ENCODE measurements at regions not wholly inside any gene's neighbourhood (a gene's known extent, or its start where the extent isn't known, plus 50 kb on each side); places are given as distances from the start of the nearest gene placed in this dataset.
A peak's percentile ranks its signal among the peaks of the same experiment; 100 is the strongest.

DNA sequence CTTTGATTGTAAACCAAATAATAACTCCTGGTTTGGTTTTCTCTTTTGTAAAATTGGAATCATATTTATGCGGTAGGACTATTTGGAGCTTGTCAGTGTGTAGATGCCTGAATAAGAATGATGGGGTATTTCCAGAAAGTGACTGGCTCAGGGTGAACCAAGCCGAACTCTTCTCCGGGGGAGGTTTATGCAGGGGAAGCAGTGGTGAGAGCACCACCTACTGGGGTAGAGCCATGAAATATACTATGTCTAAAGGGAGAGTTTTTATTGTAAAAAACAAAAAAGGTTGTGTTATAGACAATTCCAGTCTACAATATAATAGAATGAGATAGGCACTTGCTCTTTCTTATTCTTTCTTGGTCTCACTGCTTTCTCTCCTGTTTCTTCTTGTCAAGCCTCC, 222.9 kb upstream of the SLC16A7 start:
- WGBS (ENCODE audit: extremely low coverage, insufficient read length, low lambda C conversion rate): no CpG with 5 or more reads among the region's 3 CpGs
- H2AFZ ChIP-seq (ENCODE audit: low read length): peak overlapping the region; percentile 32
- no peak overlapping the region for H3K56ac ChIP-seq (ENCODE audit: insufficient read length, low read depth, low read length)
- no peak overlapping the region for H3K4ac ChIP-seq (ENCODE audit: low read depth, low read length)
- H3T11ph ChIP-seq (ENCODE audit: low read length): no peak overlapping the region
- H3K27me3 ChIP-seq (ENCODE audit: insufficient read depth, low read length): no peaks in the 10 kb centered on the region
- H3K9ac ChIP-seq (ENCODE audit: extremely low read depth, insufficient read length, low read length): no peak overlapping the region
- H2AK5ac ChIP-seq (ENCODE audit: insufficient read length, low read length): no peak overlapping the region
- H4K5ac ChIP-seq (ENCODE audit: insufficient read length, low read depth, low read length): no peak overlapping the region
- H3K79me1 ChIP-seq (ENCODE audit: insufficient read depth, low read depth, low read length, poor library complexity, severe bottlenecking): no peaks in the 10 kb centered on the region
- H4K91ac ChIP-seq (ENCODE audit: insufficient read length, low read depth, low read length): no peak overlapping the region
- H3K18ac ChIP-seq (ENCODE audit: insufficient read length, low read depth, low read length): no peak overlapping the region
- no peak overlapping the region for H2BK120ac ChIP-seq (ENCODE audit: low read depth, low read length, poor library complexity, severe bottlenecking)
- Mint-ChIP-seq H3K4me3 (no peak overlapping the region), H3K9me3 (no peaks in the 10 kb centered on the region), H3K27ac (no peak overlapping the region; a peak in 1 of 7 replicates), H3K36me3 (ENCODE audit: insufficient read depth in 1 of 3, low read depth in 3 of 3) (no peaks in the 10 kb centered on the region), H3K27me3 (ENCODE audit: low read depth) (no peaks in the 10 kb centered on the region), H3K4me1 (peaks cover 0 to 3% of the 10 kb centered on the region in 2 experiments; a peak in 2 of 4 replicates)
- H2BK15ac ChIP-seq (ENCODE audit: low read depth, low read length): no peak overlapping the region
- no peak overlapping the region for H2BK20ac ChIP-seq (ENCODE audit: low read depth, low read length, poor library complexity, severe bottlenecking)
- DNase-seq: peak; percentile 60
- H2BK5ac ChIP-seq (ENCODE audit: insufficient read length, low read length): no peak overlapping the region
- H4K8ac ChIP-seq (replicated peaks; ENCODE audit: insufficient read length, low read depth, low read length): no peak overlapping the region
- TF ChIP-seq, protein P1, sequence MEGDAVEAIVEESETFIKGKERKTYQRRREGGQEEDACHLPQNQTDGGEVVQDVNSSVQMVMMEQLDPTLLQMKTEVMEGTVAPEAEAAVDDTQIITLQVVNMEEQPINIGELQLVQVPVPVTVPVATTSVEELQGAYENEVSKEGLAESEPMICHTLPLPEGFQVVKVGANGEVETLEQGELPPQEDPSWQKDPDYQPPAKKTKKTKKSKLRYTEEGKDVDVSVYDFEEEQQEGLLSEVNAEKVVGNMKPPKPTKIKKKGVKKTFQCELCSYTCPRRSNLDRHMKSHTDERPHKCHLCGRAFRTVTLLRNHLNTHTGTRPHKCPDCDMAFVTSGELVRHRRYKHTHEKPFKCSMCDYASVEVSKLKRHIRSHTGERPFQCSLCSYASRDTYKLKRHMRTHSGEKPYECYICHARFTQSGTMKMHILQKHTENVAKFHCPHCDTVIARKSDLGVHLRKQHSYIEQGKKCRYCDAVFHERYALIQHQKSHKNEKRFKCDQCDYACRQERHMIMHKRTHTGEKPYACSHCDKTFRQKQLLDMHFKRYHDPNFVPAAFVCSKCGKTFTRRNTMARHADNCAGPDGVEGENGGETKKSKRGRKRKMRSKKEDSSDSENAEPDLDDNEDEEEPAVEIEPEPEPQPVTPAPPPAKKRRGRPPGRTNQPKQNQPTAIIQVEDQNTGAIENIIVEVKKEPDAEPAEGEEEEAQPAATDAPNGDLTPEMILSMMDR (conservative IDR thresholded peaks at IDR 0.05): peak; percentile 70
- H3K4me1 ChIP-seq (ENCODE audit: insufficient read depth, low read length): no peaks in the 10 kb centered on the region
- no peak overlapping the region for H3K27ac ChIP-seq (ENCODE audit: insufficient read length, low read depth, low read length)
- no peaks in the 10 kb centered on the region for H3K79me2 ChIP-seq (ENCODE audit: insufficient read depth, low read length)
- no peaks in the 10 kb centered on the region for H4K20me1 ChIP-seq (ENCODE audit: control insufficient read depth, insufficient read depth, insufficient read length)
- H3K9me3 ChIP-seq (ENCODE audit: control insufficient read depth, low read depth, low read length): no peaks in the 10 kb centered on the region
- no peaks in the 10 kb centered on the region for H3K23me2 ChIP-seq (ENCODE audit: insufficient read length, low read depth, low read length, poor library complexity, severe bottlenecking)
- no peak overlapping the region for H3K23ac ChIP-seq (ENCODE audit: insufficient read length, low read depth, low read length)
- H3K14ac ChIP-seq (ENCODE audit: insufficient read depth, low read length): no peak overlapping the region
- no peak overlapping the region for H3K4me2 ChIP-seq (ENCODE audit: insufficient read depth, insufficient read length, low read length)
- no peak overlapping the region for H2BK12ac ChIP-seq (ENCODE audit: insufficient read length, low read depth, low read length)
